ENCODE measurements at regions not wholly inside any gene's neighbourhood (a gene's known extent, or its start where the extent isn't known, plus 50 kb on each side); places are given as distances from the start of the nearest gene placed in this dataset.

DNA sequence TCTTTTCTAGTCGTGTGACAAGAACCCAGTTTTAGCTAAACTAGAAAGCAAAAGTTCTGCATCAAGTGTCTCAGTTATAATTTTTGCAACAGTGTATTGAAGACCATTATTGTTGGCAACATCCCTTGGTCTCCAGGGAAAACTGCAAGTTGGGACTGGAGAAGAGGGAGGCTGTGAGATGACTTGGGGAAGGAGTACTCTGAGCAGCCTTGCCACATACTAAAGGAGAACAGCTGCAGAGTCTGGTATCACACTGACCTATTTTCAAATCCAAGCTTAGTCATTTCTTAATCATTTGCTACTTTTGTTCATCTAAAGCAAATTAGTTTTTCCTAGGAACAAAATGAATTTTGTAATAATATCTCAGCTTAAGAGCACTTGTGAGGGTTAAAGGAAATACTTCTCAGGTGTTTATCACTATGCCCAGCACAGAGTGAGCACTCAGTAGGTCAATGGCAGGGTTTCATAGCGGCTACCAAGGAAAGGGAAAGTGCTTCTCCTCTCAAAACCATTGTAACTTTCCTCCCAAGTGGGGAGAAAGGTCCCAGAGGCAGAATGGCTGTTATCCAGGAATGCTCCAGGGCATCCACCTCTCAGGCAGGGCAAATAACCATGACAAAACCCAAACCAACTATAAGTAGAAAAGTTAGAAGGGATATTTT, 247.1 kb downstream of the C11orf87 start:
- POLR2A ChIA-PET = no interaction called here
- BruUV-seq (replicated peaks) = no TSS peak
- Histone ChIP-seq H3K4me3 (ENCODE audit: low read depth in 2 of 2, low read length in 2 of 2) (no peak overlapping the region), H3K27ac (ENCODE audit: low read length) (no peak overlapping the region), H3K36me3 (ENCODE audit: control insufficient read depth, insufficient read depth, low read length) (no peaks in the 10 kb centered on the region), H3K27me3 (ENCODE audit: control insufficient read depth, insufficient read depth, low read length) (no peaks in the 10 kb centered on the region), H3K9me3 (ENCODE audit: control insufficient read depth, insufficient read depth, low read depth, low read length) (no peaks in the 10 kb centered on the region), H3K4me1 (ENCODE audit: control insufficient read depth, insufficient read depth, low read length) (no peaks in the 10 kb centered on the region)
- TF ChIP-seq POLR2AphosphoS5 (IDR thresholded peaks at IDR 0.05; ENCODE audit: low read depth, low read length) = no peak
- TF ChIP-seq TCF7L2 (IDR thresholded peaks at IDR 0.05; ENCODE audit: low read depth, low read length) = no peak
- TF ChIP-seq, protein P1, sequence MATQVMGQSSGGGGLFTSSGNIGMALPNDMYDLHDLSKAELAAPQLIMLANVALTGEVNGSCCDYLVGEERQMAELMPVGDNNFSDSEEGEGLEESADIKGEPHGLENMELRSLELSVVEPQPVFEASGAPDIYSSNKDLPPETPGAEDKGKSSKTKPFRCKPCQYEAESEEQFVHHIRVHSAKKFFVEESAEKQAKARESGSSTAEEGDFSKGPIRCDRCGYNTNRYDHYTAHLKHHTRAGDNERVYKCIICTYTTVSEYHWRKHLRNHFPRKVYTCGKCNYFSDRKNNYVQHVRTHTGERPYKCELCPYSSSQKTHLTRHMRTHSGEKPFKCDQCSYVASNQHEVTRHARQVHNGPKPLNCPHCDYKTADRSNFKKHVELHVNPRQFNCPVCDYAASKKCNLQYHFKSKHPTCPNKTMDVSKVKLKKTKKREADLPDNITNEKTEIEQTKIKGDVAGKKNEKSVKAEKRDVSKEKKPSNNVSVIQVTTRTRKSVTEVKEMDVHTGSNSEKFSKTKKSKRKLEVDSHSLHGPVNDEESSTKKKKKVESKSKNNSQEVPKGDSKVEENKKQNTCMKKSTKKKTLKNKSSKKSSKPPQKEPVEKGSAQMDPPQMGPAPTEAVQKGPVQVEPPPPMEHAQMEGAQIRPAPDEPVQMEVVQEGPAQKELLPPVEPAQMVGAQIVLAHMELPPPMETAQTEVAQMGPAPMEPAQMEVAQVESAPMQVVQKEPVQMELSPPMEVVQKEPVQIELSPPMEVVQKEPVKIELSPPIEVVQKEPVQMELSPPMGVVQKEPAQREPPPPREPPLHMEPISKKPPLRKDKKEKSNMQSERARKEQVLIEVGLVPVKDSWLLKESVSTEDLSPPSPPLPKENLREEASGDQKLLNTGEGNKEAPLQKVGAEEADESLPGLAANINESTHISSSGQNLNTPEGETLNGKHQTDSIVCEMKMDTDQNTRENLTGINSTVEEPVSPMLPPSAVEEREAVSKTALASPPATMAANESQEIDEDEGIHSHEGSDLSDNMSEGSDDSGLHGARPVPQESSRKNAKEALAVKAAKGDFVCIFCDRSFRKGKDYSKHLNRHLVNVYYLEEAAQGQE (IDR thresholded peaks at IDR 0.05; ENCODE audit: insufficient read depth in 1 of 2, low read depth in 2 of 2, low read length in 1 of 2) = no peak
- TF ChIP-seq, protein P2, sequence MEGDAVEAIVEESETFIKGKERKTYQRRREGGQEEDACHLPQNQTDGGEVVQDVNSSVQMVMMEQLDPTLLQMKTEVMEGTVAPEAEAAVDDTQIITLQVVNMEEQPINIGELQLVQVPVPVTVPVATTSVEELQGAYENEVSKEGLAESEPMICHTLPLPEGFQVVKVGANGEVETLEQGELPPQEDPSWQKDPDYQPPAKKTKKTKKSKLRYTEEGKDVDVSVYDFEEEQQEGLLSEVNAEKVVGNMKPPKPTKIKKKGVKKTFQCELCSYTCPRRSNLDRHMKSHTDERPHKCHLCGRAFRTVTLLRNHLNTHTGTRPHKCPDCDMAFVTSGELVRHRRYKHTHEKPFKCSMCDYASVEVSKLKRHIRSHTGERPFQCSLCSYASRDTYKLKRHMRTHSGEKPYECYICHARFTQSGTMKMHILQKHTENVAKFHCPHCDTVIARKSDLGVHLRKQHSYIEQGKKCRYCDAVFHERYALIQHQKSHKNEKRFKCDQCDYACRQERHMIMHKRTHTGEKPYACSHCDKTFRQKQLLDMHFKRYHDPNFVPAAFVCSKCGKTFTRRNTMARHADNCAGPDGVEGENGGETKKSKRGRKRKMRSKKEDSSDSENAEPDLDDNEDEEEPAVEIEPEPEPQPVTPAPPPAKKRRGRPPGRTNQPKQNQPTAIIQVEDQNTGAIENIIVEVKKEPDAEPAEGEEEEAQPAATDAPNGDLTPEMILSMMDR (IDR thresholded peaks at IDR 0.05) = no peak
- no peak for TF ChIP-seq SIN3A (IDR thresholded peaks at IDR 0.05; ENCODE audit: borderline replicate concordance, insufficient read depth, low read depth, low read length)
- ATAC-seq (no peak), DNase-seq (ENCODE audit: low read depth, low spot score) (no peak)
- CTCF ChIA-PET = no interaction called here
- intact Hi-C loops (cut with micrococcal nuclease; ENCODE audit: unreplicated experiment) = no loop called here
- in situ Hi-C loops (cut with HindIII; ENCODE audit: low pct_unique_long_range_greater_than_20kb, low sequenced_read_pairs) = no loop called here

DNA sequence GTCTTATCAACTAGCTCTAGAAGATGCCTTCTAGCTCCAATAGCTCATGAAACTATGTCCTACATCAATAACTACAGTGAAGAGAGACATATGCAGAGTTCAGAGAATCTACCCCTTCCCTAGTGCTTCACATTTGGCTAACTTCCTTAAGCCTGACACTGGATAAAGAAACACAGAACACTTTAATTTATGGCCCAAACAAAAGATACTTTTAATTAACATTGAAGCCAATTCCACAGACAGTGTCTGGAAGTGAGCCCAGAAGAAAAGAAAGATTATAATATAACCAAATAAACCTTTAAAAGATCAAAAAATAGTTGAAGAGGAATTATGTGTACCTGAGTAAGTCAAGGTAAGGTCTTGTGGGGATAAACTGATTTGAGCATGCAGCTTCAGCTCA, 255.2 kb downstream of the C11orf87 start:
- no peaks in the 10 kb centered on the region for H3K4me1 ChIP-seq (ENCODE audit: control insufficient read depth, insufficient read depth, low read length)
- H3K4me3 ChIP-seq (ENCODE audit: low read depth in 2 of 2, low read length in 2 of 2) = no peak overlapping the region
- TF ChIP-seq, protein P2 (IDR thresholded peaks at IDR 0.05) = no peak
- TF ChIP-seq, protein P1 (IDR thresholded peaks at IDR 0.05; ENCODE audit: insufficient read depth in 1 of 2, low read depth in 2 of 2, low read length in 1 of 2) = no peak
- TF ChIP-seq POLR2AphosphoS5 (IDR thresholded peaks at IDR 0.05; ENCODE audit: low read depth, low read length) = no peak
- TF ChIP-seq SIN3A (IDR thresholded peaks at IDR 0.05; ENCODE audit: borderline replicate concordance, insufficient read depth, low read depth, low read length) = no peak
- TF ChIP-seq TCF7L2 (IDR thresholded peaks at IDR 0.05; ENCODE audit: low read depth, low read length) = no peak
- ATAC-seq (no peak), DNase-seq (ENCODE audit: low read depth, low spot score) (no peak)
- intact Hi-C loops (cut with micrococcal nuclease; ENCODE audit: unreplicated experiment) = no loop called here
- no peaks in the 10 kb centered on the region for H3K36me3 ChIP-seq (ENCODE audit: control insufficient read depth, insufficient read depth, low read length)
- BruUV-seq (replicated peaks) = no TSS peak
- no peak overlapping the region for H3K27ac ChIP-seq (ENCODE audit: low read length)
- POLR2A ChIA-PET = no interaction called here
- CTCF ChIA-PET = no interaction called here
- H3K9me3 ChIP-seq (ENCODE audit: control insufficient read depth, insufficient read depth, low read depth, low read length) = no peaks in the 10 kb centered on the region; the same call in 1 of the 2 replicates
- no peaks in the 10 kb centered on the region for H3K27me3 ChIP-seq (ENCODE audit: control insufficient read depth, insufficient read depth, low read length)
- in situ Hi-C loops (cut with HindIII; ENCODE audit: low pct_unique_long_range_greater_than_20kb, low sequenced_read_pairs) = no loop called here

Measured in Panc1 (cell line).